ENCODE measurements at regions not wholly inside any gene's neighbourhood (a gene's known extent, or its start where the extent isn't known, plus 50 kb on each side); places are given as distances from the start of the nearest gene placed in this dataset.

GRCh38 chrX:117487421-117487820, 629.2 kb downstream of the KLHL13 start:
- no peak overlapping the region for H3K4me2 ChIP-seq (ENCODE audit: low read depth, low read length)
- BruUV-seq (replicated peaks) = no TSS peak
- no peak overlapping the region for H2AFZ ChIP-seq (ENCODE audit: low read length)
- no peak overlapping the region for H3K27ac ChIP-seq (ENCODE audit: extremely low read length, insufficient read depth, low read length)
- TF ChIP-seq ZNF10 (CRISPR knock-in tag; IDR thresholded peaks at IDR 0.05; ENCODE audit: borderline replicate concordance, low read depth) (no peak), ZBTB7A (CRISPR knock-in tag; IDR thresholded peaks at IDR 0.05) (no peak), CTCF (CRISPR knock-in tag; IDR thresholded peaks at IDR 0.05) (no peak), ETV5 (CRISPR knock-in tag; IDR thresholded peaks at IDR 0.05; ENCODE audit: borderline replicate concordance) (no peak), ZNF749 (CRISPR knock-in tag; IDR thresholded peaks at IDR 0.05; ENCODE audit: borderline replicate concordance) (no peak)
- POLR2A ChIA-PET = no interaction called here
- FAIRE-seq (no peak), DNase-seq (ENCODE audit: low spot score) (no peak), ATAC-seq (no peak)
- H3K4me1 ChIP-seq (ENCODE audit: insufficient read depth, low read length) = no peaks in the 10 kb centered on the region
- no peak overlapping the region for H3K9ac ChIP-seq (ENCODE audit: insufficient read depth, low read depth, low read length)
- H3K79me2 ChIP-seq (ENCODE audit: insufficient read depth, low read length) = no peaks in the 10 kb centered on the region
- CTCF ChIA-PET (ENCODE audit: low intra/inter-chr PET ratio, low total read pairs) = no interaction called here
- 0% methylated on average over 1 of the region's 1 CpG for WGBS (ENCODE audit: low lambda C conversion rate)
- no peaks in the 10 kb centered on the region for H3K36me3 ChIP-seq (replicated peaks in 1 of 2; ENCODE audit: control insufficient read depth in 1 of 2, insufficient read depth in 2 of 2, low read length in 2 of 2)
- intact Hi-C loops (cut with micrococcal nuclease; ENCODE audit: unreplicated experiment) = no loop called here
- H4K20me1 ChIP-seq (ENCODE audit: insufficient read depth, low read length) = no peaks in the 10 kb centered on the region
- H3K27me3 ChIP-seq (ENCODE audit: control insufficient read depth in 1 of 2, insufficient read depth in 2 of 2, low read length in 2 of 2) = no peaks in the 10 kb centered on the region
- H3K9me3 ChIP-seq (ENCODE audit: low read length) = no peaks in the 10 kb centered on the region
- in situ Hi-C loops (cut with HindIII; ENCODE audit: extremely low pct_ligation_motif_present, low pct_unique_long_range_greater_than_20kb) = no loop called here
- no peak overlapping the region for H3K4me3 ChIP-seq (replicated peaks in 1 of 3; ENCODE audit: insufficient read depth in 1 of 3, low read depth in 2 of 3, low read length in 3 of 3)

GRCh38 chrX:117483950-117484349, 632.7 kb downstream of the KLHL13 start:
- Histone ChIP-seq H3K4me2 (ENCODE audit: low read depth, low read length) (no peak overlapping the region), H4K20me1 (ENCODE audit: insufficient read depth, low read length) (no peaks in the 10 kb centered on the region), H3K79me2 (ENCODE audit: insufficient read depth, low read length) (no peaks in the 10 kb centered on the region), H3K27ac (ENCODE audit: extremely low read length, insufficient read depth, low read length) (no peak overlapping the region), H3K9ac (ENCODE audit: insufficient read depth, low read depth, low read length) (no peak overlapping the region), H2AFZ (ENCODE audit: low read length) (no peak overlapping the region), H3K4me1 (ENCODE audit: insufficient read depth, low read length) (no peaks in the 10 kb centered on the region), H3K27me3 (ENCODE audit: control insufficient read depth in 1 of 2, insufficient read depth in 2 of 2, low read length in 2 of 2) (no peaks in the 10 kb centered on the region), H3K4me3 (replicated peaks in 1 of 3; ENCODE audit: insufficient read depth in 1 of 3, low read depth in 2 of 3, low read length in 3 of 3) (no peak overlapping the region), H3K9me3 (ENCODE audit: low read length) (no peaks in the 10 kb centered on the region), H3K36me3 (replicated peaks in 1 of 2; ENCODE audit: control insufficient read depth in 1 of 2, insufficient read depth in 2 of 2, low read length in 2 of 2) (no peaks in the 10 kb centered on the region)
- CTCF ChIA-PET (ENCODE audit: low intra/inter-chr PET ratio, low total read pairs) = no interaction called here
- FAIRE-seq = no peak
- intact Hi-C loops (cut with micrococcal nuclease; ENCODE audit: unreplicated experiment) (no loop called here), in situ Hi-C loops (cut with HindIII; ENCODE audit: extremely low pct_ligation_motif_present, low pct_unique_long_range_greater_than_20kb) (no loop called here)
- DNase-seq (ENCODE audit: low spot score) = no peak
- POLR2A ChIA-PET = no interaction called here
- 23% methylated on average over 5 of the region's 6 CpGs for whole genome bisulfite sequencing (ENCODE audit: low lambda C conversion rate)
- no peak for ATAC-seq
- BruUV-seq (replicated peaks) = no TSS peak
- TF ChIP-seq HOXA7 (CRISPR knock-in tag; IDR thresholded peaks at IDR 0.05) (no peak), IRF9 (CRISPR knock-in tag; IDR thresholded peaks at IDR 0.05; ENCODE audit: borderline replicate concordance) (no peak), MBNL3 (CRISPR knock-in tag; conservative IDR thresholded peaks at IDR 0.05) (no peak), SKI (IDR thresholded peaks at IDR 0.05; ENCODE audit: partially characterized antibody) (no peak), MIER2 (CRISPR knock-in tag; IDR thresholded peaks at IDR 0.05) (no peak), KLF13 (CRISPR knock-in tag; IDR thresholded peaks at IDR 0.05) (no peak), CTCF (CRISPR knock-in tag; IDR thresholded peaks at IDR 0.05) (no peak), ZGPAT (CRISPR knock-in tag; IDR thresholded peaks at IDR 0.05) (no peak), SMC3 (IDR thresholded peaks at IDR 0.05; ENCODE audit: low read length) (no peak)

Data from HepG2 (cell line).